ENCODE measurements at regions not wholly inside any gene's neighbourhood (a gene's known extent, or its start where the extent isn't known, plus 50 kb on each side); places are given as distances from the start of the nearest gene placed in this dataset.

- Histone ChIP-seq H3K4me2 (ENCODE audit: insufficient read depth in 1 of 2, low read depth in 2 of 2, low read length in 2 of 2) (no peak overlapping the region), H2BK5ac (ENCODE audit: low read depth, low read length) (no peak overlapping the region), H3K23me2 (ENCODE audit: low read depth, low read length) (no peaks in the 10 kb centered on the region), H2AFZ (ENCODE audit: low read length) (no peak overlapping the region), H3K14ac (ENCODE audit: insufficient read length) (no peak overlapping the region), H3K56ac (replicated peaks; ENCODE audit: insufficient read length, low read depth, low read length) (no peak overlapping the region), H3K4me1 (replicated peaks in 1 of 4; ENCODE audit: control insufficient read depth in 3 of 4, insufficient read depth in 4 of 4, low read length in 3 of 4) (no peaks in the 10 kb centered on the region), H3K9me3 (ENCODE audit: insufficient read depth in 2 of 2, low read depth in 1 of 2, low read length in 1 of 2) (no peaks in the 10 kb centered on the region), H3K27me3 (replicated peaks in 1 of 4; ENCODE audit: control insufficient read depth in 3 of 4, extremely low read depth in 1 of 4, insufficient read depth in 3 of 4, low read length in 3 of 4) (no peaks in the 10 kb centered on the region), H3K18ac (ENCODE audit: extremely low read depth, low read length) (no peak overlapping the region), H3K79me1 (ENCODE audit: low read depth, low read length) (no peaks in the 10 kb centered on the region), H4K20me1 (replicated peaks in 1 of 2; ENCODE audit: control insufficient read depth in 1 of 2, insufficient read depth in 2 of 2, low read length in 2 of 2) (no peaks in the 10 kb centered on the region), H3K23ac (ENCODE audit: insufficient read length) (no peak overlapping the region), H4K91ac (replicated peaks; ENCODE audit: insufficient read length, low read length) (no peak overlapping the region), H3K4me3 (ENCODE audit: extremely low read depth in 1 of 4, insufficient read depth in 2 of 4, low read depth in 3 of 4, low read length in 4 of 4) (no peak overlapping the region), H2BK120ac (replicated peaks; ENCODE audit: low read depth, low read length) (no peak overlapping the region), H4K8ac (ENCODE audit: extremely low read depth, insufficient read depth, low read length) (no peak overlapping the region), H2AK5ac (ENCODE audit: low read depth, low read length) (no peak overlapping the region), H3K79me2 (ENCODE audit: control insufficient read depth in 1 of 2, insufficient read depth in 2 of 2, low read length in 2 of 2) (no peaks in the 10 kb centered on the region), H2BK15ac (ENCODE audit: low read length) (no peak overlapping the region), H3K4ac (replicated peaks; ENCODE audit: insufficient read length, low read depth, low read length) (no peak overlapping the region), H2BK20ac (ENCODE audit: low read length) (no peak overlapping the region), H3K9ac (replicated peaks in 1 of 4; ENCODE audit: extremely low read depth in 1 of 4, low read depth in 3 of 4, low read length in 3 of 4) (no peak overlapping the region), H4K5ac (ENCODE audit: insufficient read length, low read depth, low read length) (no peak overlapping the region), H3K27ac (ENCODE audit: low read depth, low read length) (no peak overlapping the region), H2BK12ac (ENCODE audit: low read depth, low read length) (no peak overlapping the region), H3K36me3 (ENCODE audit: control insufficient read depth in 2 of 4, insufficient read depth in 4 of 4, low read length in 3 of 4) (no peaks in the 10 kb centered on the region)
- CTCF ChIA-PET (ENCODE audit: partially characterized antibody), result interaction anchor here (0.7 kb wide), 1 partner anchor 619 kb away, joined by 3 read pairs; no protein-coding TSS in a partner anchor
- POLR2A ChIA-PET (ENCODE audit: partially characterized antibody), result interaction anchor here (0.5 kb wide), 1 partner anchor 56 kb away, joined by 3 read pairs; no protein-coding TSS in a partner anchor
- no peak for FAIRE-seq
- no peak for TF ChIP-seq GABPA (IDR thresholded peaks at IDR 0.05; ENCODE audit: borderline replicate concordance, insufficient read depth, low read length)
- no peak for TF ChIP-seq POLR2A (IDR thresholded peaks at IDR 0.05; ENCODE audit: control extremely low read depth in 1 of 2, low read depth in 2 of 2, low read length in 2 of 2)
- no peak for TF ChIP-seq CBX5 (IDR thresholded peaks at IDR 0.05; ENCODE audit: low read depth, low read length)
- 97% methylated on average over 2 of the region's 2 CpGs; no CpG with 5 or more reads in 1 of the 2 experiments for WGBS, 2 experiments (ENCODE audit: extremely low coverage in 1 of 2, insufficient coverage in 1 of 2, insufficient read length in 1 of 2, insufficient replicate concordance in 2 of 2, low coverage in 1 of 2, low lambda C conversion rate in 2 of 2, missing lambda C conversion rate in 1 of 2)
- DNase-seq (ENCODE audit: low read depth in 1 of 2, low spot score in 2 of 2), result no peak
Measured at GRCh38 chr4:31334086-31334910, 614.1 kb downstream of the PCDH7 start.
